ENCODE measurements at regions not wholly inside any gene's neighbourhood (a gene's known extent, or its start where the extent isn't known, plus 50 kb on each side); places are given as distances from the start of the nearest gene placed in this dataset.

GRCh38 chr2:185980944-185981343, 242.3 kb downstream of the FSIP2 start:
- TF ChIP-seq REST (IDR thresholded peaks at IDR 0.05; ENCODE audit: insufficient read depth in 1 of 2, low read depth in 2 of 2, low read length in 1 of 2) (no peak), CTCF (IDR thresholded peaks at IDR 0.05) (no peak), POLR2AphosphoS5 (IDR thresholded peaks at IDR 0.05; ENCODE audit: low read depth, low read length) (no peak), TCF7L2 (IDR thresholded peaks at IDR 0.05; ENCODE audit: low read depth, low read length) (no peak)

Measured in Panc1 (cell line).